Transverse colon (tissue), 4 donors: ENCODE measurements at regions not wholly inside any gene's neighbourhood (a gene's known extent, or its start where the extent isn't known, plus 50 kb on each side); places are given as distances from the start of the nearest gene placed in this dataset.

Experiments used
- DNase-seq: peaks from one replicate; pipeline ENCODE4 v3.0.0-alpha.2; 2019
- H3K27ac ChIP-seq, 4 donors: fragments of 200-600 bp; sonication (generic); 2 replicates each; pipeline ENCODE4 v1.5.1; 2016 to 2018; ENCODE audit warnings: inconsistent platforms in 4 of 4
- H3K27me3 ChIP-seq: fragments of 200-600 bp; sonication (generic); 2 replicates; pipeline ENCODE4 v1.5.1; 2017; ENCODE audit warnings: inconsistent platforms
- H3K36me3 ChIP-seq, 4 donors: fragments of 200-600 bp; sonication (generic); 2 replicates each; pipeline ENCODE4 v1.5.1; 2017 to 2019; ENCODE audit warnings: inconsistent platforms in 4 of 4
- H3K4me1 ChIP-seq, 4 donors: fragments of 200-600 bp; sonication (generic); 2 replicates each; pipeline ENCODE4 v1.5.1; 2017 to 2020; ENCODE audit warnings: inconsistent platforms in 4 of 4
- H3K4me3 ChIP-seq, 4 donors: fragments of 200-600 bp; sonication (generic); 1 replicate in 1 of 4; 2 replicates in 3 of 4; pipeline versions ENCODE4 v1.5.1 to v1.6.1; 2017 to 2019; ENCODE audit warnings: inconsistent platforms in 4 of 4
- H3K9me3 ChIP-seq, 2 donors: fragments of 200-600 bp; sonication (generic); 2 replicates each; pipeline ENCODE4 v1.5.1; 2017 to 2019; ENCODE audit warnings: inconsistent platforms in 2 of 2
- CTCF ChIP-seq, 5 experiments: fragments of 200-600 bp in 3 of 5; fragments of 450-650 bp in 2 of 5; sonication (generic) in 3 of 5; IDR thresholded peaks; 1 replicate in 2 of 5; 2 replicates in 3 of 5; pipeline ENCODE4 v1.5.1; 2016 to 2017; ENCODE audit warnings: antibody characterized with exemption in 5 of 5, inconsistent platforms in 3 of 5, mild to moderate bottlenecking in 2 of 5, moderate library complexity in 1 of 5
- EP300 ChIP-seq: sonication (generic); formaldehyde crosslinking; IDR thresholded peaks from one replicate; pipeline ENCODE4 v1.6.1; 2017; ENCODE audit warnings: antibody characterized with exemption, low read depth
- POLR2A ChIP-seq: fragments of 450-650 bp; IDR thresholded peaks from one replicate; pipeline ENCODE4 v1.6.1; 2016; ENCODE audit warnings: antibody characterized with exemption, mild to moderate bottlenecking, moderate library complexity
- POLR2AphosphoS5 ChIP-seq, 3 donors: sonication (generic); formaldehyde crosslinking; IDR thresholded peaks; one replicate each; pipeline ENCODE4 v1.6.1; 2016; ENCODE audit warnings: antibody characterized with exemption in 3 of 3
- WGBS, 2 donors: methylation state at CpG; one replicate each; pipeline ENCODE4 v1.1.5; 2018; ENCODE audit warnings: low coverage in 1 of 2; 5-methylcytosine and 5-hydroxymethylcytosine counted together
- in situ Hi-C, 4 donors: fragments of 200-750 bp; cut with MboI; loops; one replicate each; pipeline versions ENCODE4 v1.15.0 to v1.15.1; 2017; ENCODE audit warnings: low sequenced_read_pairs in 3 of 4, low pct_ligation_motif_present in 1 of 4, low pct_unique_long_range_greater_than_20kb in 1 of 4
- intact Hi-C: fragments of 100-400 bp; cut with DNase I; formaldehyde crosslinking; loops from one replicate; pipeline ENCODE4 v1.15.1; 2023; ENCODE audit warnings: low total_unique reads

GRCh38 chr3:162295323-162295983 is 798.8 kb downstream of the OTOL1 start:
- intact Hi-C loops: no loop called here
- 62 to 76% methylated on average over 6 of the region's 6 CpGs for WGBS, 2 donors
- Histone ChIP-seq H3K4me3 (no peak overlapping the region), H3K9me3 (no peaks in the 10 kb centered on the region), H3K4me1 (no peaks in the 10 kb centered on the region), H3K27ac (no peak overlapping the region), H3K27me3 (no peaks in the 10 kb centered on the region), H3K36me3 (no peaks in the 10 kb centered on the region)
- DNase-seq: no peak
- in situ Hi-C loops: no loop called here
- TF ChIP-seq POLR2A: no peak
- no peak for TF ChIP-seq EP300
- no peak for TF ChIP-seq CTCF (IDR thresholded peaks at IDR 0.05)
- no peak for TF ChIP-seq POLR2AphosphoS5 (IDR thresholded peaks at IDR 0.05)

- Histone ChIP-seq H3K4me3 (no peak overlapping the region), H3K4me1 (no peaks in the 10 kb centered on the region), H3K27me3 (no peaks in the 10 kb centered on the region), H3K9me3 (no peaks in the 10 kb centered on the region), H3K36me3 (no peaks in the 10 kb centered on the region), H3K27ac (no peak overlapping the region)
- DNase-seq: no peak
- TF ChIP-seq EP300 (no peak), POLR2A (no peak), POLR2AphosphoS5 (IDR thresholded peaks at IDR 0.05) (no peak), CTCF (IDR thresholded peaks at IDR 0.05) (no peak)
- intact Hi-C loops: no loop called here
- 48 to 56% methylated on average over 2 to 5 of the region's 5 CpGs for WGBS, 2 donors
- in situ Hi-C loops: no loop called here
Observed at GRCh38 chr3:162302983-162303624, 806.5 kb downstream of the OTOL1 start.

- intact Hi-C loops: no loop called here
- no peak overlapping the region for H3K27ac ChIP-seq
- in situ Hi-C loops: no loop called here
- no peak overlapping the region for H3K4me3 ChIP-seq
- no peaks in the 10 kb centered on the region for H3K27me3 ChIP-seq
- no peak for DNase-seq
- H3K9me3 ChIP-seq: peaks cover 0 to 12% of the 10 kb centered on the region in 2 donors
- H3K4me1 ChIP-seq: no peaks in the 10 kb centered on the region
- WGBS, 2 donors: 85% methylated on average over 2 of the region's 2 CpGs; no CpG with 5 or more reads in 1 of the 2 donors
- no peaks in the 10 kb centered on the region for H3K36me3 ChIP-seq
- TF ChIP-seq POLR2A (no peak), CTCF (IDR thresholded peaks at IDR 0.05) (no peak), EP300 (no peak), POLR2AphosphoS5 (IDR thresholded peaks at IDR 0.05) (no peak)
Observed at GRCh38 chr3:162317046-162317445, 820.4 kb downstream of the OTOL1 start.

- no peak for DNase-seq
- Histone ChIP-seq H3K4me3 (no peak overlapping the region), H3K27me3 (no peaks in the 10 kb centered on the region), H3K27ac (no peak overlapping the region), H3K9me3 (no peaks in the 10 kb centered on the region), H3K36me3 (no peaks in the 10 kb centered on the region), H3K4me1 (no peaks in the 10 kb centered on the region)
- intact Hi-C loops (no loop called here), in situ Hi-C loops (no loop called here)
- TF ChIP-seq EP300 (no peak), POLR2AphosphoS5 (IDR thresholded peaks at IDR 0.05) (no peak), CTCF (IDR thresholded peaks at IDR 0.05) (no peak), POLR2A (no peak)
- 73 to 92% methylated on average over 1 of the region's 1 CpG for WGBS, 2 donors
Observed at GRCh38 chr3:162328649-162329048, 832.0 kb downstream of the OTOL1 start.
